GM19455 (cell line): ENCODE measurements at regions not wholly inside any gene's neighbourhood (a gene's known extent, or its start where the extent isn't known, plus 50 kb on each side); places are given as distances from the start of the nearest gene placed in this dataset.
"Not testable (repeated sequence)": the region's sequence is repeated elsewhere in the genome, so short reads cannot be mapped to it uniquely, and the experiment has no call there.

Experiments
- ATAC-seq: cut with Tn5 transposase; IDR thresholded peaks from one replicate; pipeline ENCODE4 v1.9.1; 2021; ENCODE audit not compliant: unreplicated experiment

DNA sequence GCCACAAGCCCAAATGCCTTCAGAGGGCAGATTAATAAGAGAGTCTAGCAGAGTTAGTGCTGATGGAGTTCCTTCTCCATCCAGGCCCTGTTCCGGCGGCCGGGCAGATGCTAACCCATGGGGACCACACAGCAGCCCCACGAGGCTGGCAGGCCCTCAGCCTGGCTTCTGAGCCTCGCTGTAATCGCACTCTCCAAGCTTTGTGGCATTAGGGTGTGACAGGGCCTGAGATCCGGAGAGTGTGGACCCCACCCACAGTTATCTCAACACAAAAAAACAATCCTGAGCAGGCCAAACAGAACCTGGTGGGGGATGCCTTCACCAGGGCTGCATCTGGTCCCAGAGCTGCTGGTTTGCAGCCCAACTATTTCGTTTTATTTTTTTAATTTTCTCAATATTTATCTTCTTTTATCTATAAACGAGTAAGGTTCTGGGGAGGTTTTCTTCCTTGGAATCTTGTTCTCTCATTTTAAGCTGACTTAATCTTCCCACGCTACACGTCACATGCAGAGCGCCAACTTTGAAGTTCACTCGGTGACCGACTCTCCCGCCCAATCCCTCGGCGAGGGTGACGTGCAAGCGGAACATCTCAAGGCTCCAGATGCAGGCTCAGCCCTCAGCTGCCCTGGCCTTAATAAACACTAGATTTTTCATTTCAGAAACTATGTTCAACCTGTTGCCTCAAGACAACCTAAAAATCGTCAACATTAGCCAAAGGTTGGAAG, 372.4 kb downstream of the BCL2L11 start:
- peak; percentile 28 for ATAC-seq

DNA sequence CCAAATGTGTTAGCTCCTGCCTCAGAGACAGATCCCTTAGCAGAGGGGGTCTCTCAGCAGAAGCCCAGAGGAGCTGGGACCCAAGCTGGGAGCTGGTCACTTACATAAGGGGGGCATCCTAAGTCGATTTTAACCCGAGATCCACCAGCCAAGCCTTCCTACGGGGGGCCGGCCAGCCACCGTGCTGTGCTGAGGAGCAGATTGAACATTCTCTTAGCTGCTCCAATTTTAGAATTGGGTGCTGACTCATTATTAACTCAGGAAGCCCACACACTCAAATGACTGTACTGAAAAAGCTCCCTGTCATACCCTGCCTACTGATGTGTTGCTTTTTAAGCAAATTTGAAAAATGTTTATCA, 373.0 kb downstream of the BCL2L11 start:
- ATAC-seq, result peak; percentile 69

DNA sequence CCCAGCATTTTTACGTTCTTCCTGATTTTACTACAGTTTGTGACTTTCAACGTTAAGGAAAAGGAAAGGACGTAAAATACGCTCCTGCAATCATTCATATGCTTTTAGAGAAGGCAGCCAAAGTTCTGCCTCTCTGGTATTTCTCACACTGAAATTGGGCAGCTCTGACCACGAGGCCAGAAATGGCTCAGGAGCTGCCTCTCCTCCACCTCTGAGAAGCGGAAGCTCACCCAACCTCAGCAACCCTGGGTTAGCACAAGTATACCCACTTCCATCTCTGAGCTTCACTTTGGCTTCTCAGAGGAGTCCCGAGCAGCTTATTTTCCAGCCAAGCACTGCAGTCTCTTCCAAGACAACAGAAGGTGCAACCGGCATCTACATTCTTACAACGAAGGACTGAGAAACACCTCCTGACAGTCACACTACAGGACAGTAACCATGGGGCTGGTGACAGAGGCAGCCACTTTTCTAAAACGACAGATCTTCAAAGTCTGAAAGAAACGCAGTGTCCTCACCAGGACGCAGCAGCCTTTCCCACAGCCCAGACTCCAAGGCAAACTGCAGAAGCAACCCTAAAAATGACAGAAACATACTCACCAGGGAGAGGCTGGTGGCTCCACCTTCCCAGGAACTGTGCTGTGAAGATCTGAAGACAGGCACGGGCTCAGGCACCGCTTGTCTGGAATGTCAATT, 373.7 kb downstream of the BCL2L11 start:
- ATAC-seq, result peak; percentile 36

DNA sequence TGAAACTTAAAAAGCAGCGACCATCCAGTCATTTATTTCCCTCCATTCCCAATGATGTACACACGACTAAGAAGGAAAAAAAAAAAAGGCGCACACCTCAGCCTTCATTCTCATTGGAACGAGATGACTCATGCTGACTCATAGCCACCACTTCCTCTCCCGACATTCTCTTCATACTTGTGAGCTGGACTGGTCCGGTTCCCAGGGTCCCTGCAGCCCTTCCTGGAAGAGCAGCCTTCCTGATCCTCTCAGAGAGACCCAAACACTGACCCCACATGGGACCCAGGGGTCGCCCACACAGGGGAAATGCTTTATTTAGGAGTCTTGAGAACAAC, 374.2 kb downstream of the BCL2L11 start:
- ATAC-seq, result peak; percentile 40

DNA sequence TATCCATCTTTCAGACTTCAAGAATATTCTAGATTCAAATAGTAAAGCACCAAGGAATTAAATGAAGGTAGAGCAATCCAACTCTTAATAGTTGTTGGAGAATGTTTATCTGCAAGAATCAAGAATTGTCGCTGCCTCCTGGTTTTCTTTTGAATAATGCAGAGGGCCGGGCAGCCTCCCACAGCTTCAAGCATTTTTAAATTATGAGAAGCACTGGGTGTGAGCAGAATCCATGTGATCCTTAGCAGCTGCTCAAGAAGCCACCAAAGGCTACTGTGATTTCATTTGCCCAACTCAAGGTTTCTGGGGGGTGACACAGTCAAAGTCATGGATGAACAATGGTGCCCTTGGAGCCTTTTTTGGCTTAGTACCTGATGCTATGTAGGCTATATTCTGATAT, 374.9 kb downstream of the BCL2L11 start:
- ATAC-seq, result not testable (repeated sequence)

DNA sequence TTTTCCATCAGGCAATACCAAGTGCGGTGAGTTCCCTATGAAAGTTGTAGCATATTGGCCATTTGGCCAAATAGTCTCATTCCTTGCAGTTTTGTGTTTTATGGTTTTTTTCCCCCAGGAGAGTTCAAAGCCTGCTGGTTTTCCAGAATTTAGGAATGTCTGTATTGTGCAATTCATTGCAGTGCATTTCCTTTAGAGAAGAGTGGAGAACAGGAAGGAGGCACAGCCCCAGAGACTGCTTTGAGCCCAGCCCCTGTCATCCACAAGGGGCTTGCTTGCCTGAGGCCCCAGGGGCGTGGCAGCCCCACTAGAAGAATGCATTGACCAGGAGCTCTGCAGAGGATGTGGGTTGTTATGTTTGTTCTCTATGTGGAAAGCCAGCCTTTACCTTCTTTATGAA, 375.5 kb downstream of the BCL2L11 start:
- ATAC-seq, result not testable (repeated sequence)

DNA sequence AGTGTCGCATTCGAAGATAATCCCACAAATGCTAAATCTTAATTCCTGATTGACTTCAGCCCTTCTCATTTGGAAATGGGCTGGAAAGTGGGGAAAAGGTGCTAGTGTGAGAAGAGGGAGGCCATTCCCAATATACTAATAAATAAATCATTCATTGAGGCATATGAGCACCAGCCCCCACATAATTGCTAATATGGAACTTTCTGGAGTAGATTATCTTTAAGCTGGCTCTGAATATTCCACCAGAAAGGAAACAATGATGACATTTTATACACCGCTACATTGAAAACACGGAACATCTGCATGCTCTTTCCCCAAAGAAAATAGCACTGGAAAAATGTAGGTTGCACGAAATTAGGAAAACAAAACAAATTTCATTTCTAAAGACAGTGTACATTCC, 376.1 kb downstream of the BCL2L11 start:
- ATAC-seq, result not testable (repeated sequence)

DNA sequence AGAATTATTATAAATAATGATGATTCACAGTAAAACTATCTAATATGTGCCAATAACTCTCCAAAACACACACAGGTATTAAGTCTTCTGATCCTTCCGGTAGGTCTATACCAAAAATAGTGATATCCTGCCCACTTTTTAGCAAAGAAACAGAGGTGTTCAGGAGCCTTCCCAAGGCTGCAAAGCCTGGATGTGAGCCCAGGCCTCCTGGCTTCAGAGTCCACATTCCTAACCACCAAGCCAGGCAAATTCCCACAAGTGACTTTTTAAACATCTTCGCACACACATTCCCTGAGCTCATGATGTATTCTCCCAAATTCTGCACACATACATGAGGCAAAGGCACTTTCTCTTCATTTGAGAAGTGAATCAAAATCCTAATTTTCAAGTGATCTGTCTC, 376.6 kb downstream of the BCL2L11 start:
- not testable (repeated sequence) for ATAC-seq

DNA sequence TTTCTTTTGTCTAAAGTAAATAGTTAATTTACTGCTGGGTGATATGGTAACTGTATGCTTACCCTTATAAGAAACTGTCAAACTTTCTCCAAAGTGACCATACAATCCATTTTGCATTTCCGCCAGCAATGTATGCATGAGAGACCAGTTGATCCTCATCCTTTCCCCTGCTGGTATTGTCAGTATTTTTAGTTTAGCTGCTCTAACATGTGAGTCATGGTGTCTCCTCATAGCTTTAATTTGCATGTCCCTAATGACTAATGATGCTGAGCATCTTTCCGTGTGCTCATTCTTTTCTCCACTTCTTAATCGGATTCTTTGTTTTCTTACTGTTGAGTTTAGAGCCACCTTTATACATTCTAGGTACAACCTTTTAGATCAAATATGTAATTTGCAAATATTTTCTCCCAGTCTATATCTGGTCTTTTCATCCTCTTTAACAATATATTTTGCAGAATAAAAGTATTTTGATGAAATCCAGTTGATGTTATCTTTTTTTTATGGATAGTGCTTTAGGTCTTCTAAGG, 379.9 kb downstream of the BCL2L11 start:
- ATAC-seq, result not testable (repeated sequence)

DNA sequence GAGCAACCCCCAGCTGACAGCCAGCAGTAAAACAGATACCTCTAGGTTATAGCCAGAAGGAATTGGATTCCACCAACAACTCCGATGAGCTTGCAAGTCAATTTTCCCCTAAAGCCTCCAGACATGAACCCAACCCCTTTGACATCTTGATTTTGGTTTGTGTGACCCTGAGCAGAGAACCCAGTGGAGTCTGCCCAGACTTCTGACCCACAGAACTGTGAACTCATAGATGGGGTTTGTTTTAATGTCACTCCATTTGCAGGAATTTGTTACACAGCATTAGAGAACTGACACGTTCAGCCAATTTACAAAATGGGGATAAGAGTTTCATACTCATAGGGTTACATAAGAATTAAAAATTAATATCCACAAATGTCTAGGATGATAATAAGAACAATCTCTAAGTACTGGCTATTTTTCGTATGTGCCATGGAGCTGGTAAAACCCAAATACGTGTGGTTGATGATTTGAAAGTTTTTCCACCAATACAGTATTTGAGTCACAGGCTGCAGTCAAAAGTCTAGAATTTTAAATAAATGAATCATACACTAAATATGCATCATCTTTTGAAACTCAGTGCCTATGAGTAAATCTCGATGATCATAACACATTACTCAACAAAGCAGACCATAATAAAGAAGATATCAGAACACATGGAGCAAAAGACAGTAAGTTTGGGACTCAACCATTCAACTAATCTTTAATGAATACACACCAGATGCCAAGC, 380.0 kb downstream of the ANAPC1 start:
- not testable (repeated sequence) for ATAC-seq

DNA sequence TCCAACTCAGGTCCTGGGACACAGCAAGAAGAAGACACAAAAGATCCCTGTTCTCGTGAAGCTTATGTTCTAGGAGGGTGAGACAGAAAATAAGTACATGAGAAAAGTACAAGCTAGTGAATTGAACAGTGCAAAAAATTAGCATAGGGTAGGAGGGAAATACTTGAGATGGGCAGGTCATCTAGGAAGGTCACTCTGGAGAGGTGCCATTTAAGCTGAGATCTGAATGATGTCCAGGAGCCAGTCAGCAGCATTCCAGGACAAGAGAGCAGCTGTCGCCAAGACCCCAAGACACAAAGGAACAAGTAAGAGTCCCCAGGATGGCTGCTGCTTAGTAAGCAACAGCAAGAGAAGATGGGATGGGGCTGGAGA, 379.4 kb downstream of the ANAPC1 start:
- not testable (repeated sequence) for ATAC-seq

DNA sequence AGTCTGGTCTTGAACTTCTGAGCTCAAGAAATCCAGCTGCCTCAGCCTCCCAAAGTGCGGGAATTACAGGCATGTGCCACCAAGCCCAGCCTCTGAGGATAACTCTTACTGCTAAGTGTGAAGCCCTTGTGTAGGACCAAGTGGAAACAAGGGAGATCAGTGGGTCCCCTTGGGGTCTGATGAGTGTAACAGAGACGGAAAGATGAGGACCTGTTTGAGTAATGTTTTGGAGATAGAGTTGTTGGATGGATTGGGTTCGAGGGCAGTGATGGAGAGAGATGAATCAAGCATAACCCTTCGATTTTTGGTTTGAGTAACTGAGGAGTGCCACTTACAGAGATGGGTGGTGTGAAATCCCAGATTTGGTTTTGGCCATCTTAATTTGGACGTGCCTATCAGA, 378.7 kb downstream of the ANAPC1 start:
- ATAC-seq, result not testable (repeated sequence)

DNA sequence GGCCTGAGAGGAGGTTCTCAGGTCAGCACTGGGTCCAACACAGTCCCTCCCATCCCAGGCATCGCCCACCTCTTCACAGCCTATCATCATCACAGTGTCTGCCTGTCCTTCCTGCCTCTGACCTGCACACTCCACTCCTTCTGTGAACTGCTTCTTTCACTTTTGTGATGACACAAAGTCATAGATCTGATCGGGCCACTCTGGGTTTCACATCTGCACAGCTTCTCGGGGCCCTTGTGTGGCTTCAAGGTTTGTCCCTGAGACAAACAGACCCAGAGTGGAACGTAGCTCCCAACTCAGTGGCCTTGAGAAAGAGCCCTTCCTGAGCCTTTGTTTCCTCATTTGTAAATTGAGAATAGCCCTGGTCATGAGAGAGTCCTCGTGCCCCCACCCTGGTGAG, 377.1 kb downstream of the ANAPC1 start:
- peak; percentile 97 for ATAC-seq

DNA sequence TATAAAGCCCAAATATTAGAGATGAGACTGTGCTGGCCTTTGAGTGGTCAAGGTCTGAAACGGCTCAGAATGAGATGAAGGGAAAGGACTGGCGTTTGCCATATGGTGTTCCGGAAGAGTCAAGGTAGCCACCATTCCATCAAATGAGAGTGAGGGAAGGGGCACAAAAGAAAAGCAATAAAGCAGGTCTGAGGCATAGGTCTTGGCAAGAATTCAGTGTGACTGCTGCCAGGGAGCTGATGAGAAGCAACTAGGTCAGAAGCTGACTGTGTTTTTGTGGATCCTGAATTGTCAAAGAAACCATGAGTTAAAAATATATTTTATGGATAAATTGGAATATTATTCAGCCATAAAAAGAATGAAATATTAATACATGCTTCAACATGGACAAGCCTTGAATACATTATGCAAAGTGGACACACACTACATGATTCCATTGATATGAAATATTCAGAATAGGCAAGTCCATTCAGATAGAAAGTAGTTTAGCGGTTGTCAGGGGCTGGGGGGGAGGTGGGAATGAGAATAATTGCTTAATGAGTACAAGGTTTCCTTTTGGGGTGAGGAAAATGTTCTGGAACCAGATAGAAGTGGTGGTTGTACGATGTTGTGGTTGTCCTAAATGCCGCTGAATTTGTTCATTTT, 374.6 kb downstream of the ANAPC1 start:
- not testable (repeated sequence) for ATAC-seq

DNA sequence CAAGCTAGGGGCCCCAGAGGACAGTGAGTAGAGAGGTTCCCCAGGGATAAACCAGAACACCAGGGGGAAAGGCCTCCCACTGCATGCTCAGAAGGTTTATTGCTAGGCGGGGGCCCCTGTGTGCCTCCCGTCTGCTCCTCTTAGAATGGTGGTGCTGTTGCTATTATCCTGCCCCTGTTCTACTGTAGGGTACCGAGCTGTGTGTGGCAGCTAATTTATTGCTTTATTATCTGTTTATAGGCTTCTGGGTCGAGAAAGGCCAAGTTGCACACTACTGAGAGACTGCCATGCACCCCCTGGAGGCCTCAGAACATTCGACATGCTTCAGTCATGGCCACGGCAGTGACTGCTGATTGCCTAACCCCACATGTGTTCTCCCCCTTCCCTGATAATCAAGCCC, 373.6 kb downstream of the ANAPC1 start:
- ATAC-seq, result not testable (repeated sequence)

DNA sequence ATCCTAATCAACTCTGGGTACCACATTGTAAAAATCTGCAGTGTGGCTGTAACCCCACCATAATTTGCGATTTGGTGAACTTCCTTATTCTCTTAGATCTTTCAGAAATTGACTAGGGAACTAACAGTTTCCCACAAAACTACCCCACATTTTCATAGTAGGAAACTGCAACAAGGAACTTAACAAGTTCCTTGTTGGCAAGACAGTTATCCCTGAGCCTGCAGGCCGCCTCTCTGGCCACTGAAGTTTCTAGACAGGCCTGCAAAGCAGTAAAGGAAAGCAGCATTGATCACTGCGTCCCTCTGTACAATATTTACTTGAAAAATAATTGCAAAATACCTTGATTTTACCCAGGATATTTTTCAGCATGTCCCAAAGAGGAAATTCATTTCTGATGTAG, 372.9 kb downstream of the ANAPC1 start:
- ATAC-seq, result not testable (repeated sequence)

DNA sequence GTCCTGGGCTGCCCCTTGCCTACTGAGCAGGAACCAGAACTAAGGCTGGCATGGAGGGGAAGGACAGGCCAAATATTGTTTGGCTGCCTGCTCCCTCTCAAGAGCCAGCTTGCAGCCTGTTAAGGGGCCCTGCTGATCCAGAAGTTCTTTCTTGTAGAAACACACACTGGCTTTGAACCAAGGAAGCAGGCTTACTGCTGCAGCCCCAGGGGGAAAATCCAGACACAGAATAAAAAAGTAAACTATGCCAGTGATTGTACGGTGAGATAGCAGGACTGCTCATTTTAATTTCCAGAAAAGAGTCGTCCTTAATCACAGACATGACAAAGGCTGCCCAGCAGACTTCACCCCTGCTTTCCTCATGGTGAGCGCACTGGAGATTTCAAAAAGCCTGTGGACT, 371.6 kb downstream of the ANAPC1 start:
- ATAC-seq, result not testable (repeated sequence)

DNA sequence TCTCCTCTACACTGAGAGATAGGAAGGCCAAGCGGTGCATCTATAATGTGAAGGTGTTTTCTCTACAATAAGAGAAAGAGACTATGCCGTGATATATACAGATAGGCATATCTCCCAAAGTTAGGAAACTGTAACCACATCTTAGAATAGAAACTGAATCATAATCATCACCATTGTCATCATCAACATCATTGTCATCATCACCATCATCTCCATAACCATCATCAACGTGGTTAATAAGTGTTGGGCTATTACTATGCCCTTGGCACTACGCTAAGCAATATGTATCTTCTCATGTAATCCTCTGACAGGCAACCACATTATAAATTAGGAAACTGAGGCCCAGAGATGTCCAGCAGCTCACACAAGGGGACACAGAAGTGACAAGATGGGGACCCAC, 369.9 kb downstream of the ANAPC1 start:
- not testable (repeated sequence) for ATAC-seq

DNA sequence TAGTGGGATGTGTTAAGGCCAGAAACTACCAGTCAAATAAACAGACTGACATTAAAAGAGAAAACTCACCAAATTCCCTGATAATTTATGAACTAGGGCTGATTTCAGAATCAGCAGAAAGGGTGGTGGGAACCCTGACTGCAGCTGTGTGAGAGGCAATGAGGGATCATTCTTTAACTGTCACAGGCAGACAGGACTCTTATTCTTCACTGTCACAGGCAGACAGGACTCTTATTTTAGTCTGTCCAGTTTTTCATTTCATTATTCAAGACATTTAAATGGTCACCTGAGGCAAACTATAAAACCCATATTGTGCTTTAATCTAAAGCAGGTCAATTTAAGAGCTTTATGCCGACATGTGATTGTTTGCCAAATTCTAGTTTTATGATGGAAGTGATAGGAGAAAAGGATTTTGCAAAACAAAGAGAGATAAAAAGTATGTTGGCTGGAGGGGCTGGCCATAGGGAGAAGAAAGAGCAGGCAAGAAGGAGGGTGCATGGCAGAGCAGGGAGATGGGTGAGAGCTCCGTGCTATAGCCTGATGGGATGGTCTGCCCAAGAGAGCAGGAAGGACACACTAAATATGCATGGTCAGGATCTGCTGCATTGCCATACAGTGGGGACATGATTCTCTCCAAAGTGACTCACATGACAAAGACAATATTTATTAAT, 366.8 kb downstream of the ANAPC1 start:
- ATAC-seq, result not testable (repeated sequence)

DNA sequence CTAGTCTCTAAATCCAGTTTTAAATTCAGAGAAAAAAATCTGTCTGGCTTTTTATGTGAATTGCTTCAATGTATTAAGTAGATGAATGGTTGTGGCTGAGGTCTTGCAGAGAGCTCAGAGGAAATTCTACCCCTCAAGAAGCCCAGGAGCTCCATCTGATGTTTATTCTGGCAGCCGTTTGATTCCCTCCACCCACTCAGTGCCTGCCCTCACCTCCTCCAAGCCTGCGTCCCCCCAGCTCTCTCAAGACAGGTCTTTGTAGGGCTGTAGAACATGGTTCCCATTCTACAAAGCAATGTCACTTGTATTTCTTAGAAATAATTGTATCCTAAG, 366.3 kb downstream of the ANAPC1 start:
- not testable (repeated sequence) for ATAC-seq

DNA sequence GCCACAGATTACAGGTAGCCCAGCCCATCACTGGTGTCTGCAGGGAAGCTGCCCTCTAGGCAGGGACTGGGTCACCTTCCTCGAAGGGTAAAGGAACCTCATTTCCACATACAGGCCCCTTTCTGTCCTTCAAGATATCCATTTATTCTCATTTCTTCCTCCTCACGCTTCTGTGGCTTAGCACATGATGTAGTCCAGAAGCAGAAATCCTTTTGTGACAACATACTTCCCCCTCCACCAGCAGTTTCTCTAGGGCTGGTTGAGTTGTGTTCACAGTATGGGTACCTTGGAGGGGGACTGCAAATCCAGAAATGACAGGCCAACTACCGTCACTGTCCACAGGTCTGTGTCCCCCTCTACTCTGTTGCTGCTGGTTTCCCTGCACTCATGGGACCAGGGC, 364.9 kb downstream of the ANAPC1 start:
- no peak for ATAC-seq
